PC-3 (cell line): ENCODE measurements at regions not wholly inside any gene's neighbourhood (a gene's known extent, or its start where the extent isn't known, plus 50 kb on each side); places are given as distances from the start of the nearest gene placed in this dataset.
A peak's percentile ranks its signal among the peaks of the same experiment; 100 is the strongest.

ENCODE experiments used
- CTCF ChIP-seq: fragments of 300-600 bp; sonication (generic); conservative IDR thresholded peaks from 2 replicates; pipeline ENCODE4 v1.5.1; 2017; ENCODE audit warnings: antibody characterized with exemption, low read depth, mild to moderate bottlenecking, low read length
- EZH2 ChIP-seq: fragments of 300-600 bp; sonication (generic); IDR thresholded peaks from one replicate; pipeline ENCODE4 v1.6.1; 2017; ENCODE audit warnings: antibody characterized with exemption, mild to moderate bottlenecking, low read length; ENCODE audit not compliant: unreplicated experiment
- EZH2phosphoT487 ChIP-seq: fragments of 300-600 bp; sonication (generic); IDR thresholded peaks from 2 replicates; pipeline ENCODE4 v1.6.1; 2018; ENCODE audit warnings: mild to moderate bottlenecking, antibody characterized with exemption, low read length, borderline replicate concordance

GRCh38 chr18:77478646-77479442 lies 229.2 kb downstream of the GALR1 start:
- TF ChIP-seq CTCF = 0 out of 2 replicates have a peak, but pooled peaks have one; percentile 22
- no peak for TF ChIP-seq EZH2
- no peak for TF ChIP-seq EZH2phosphoT487
